ENCODE measurements at regions not wholly inside any gene's neighbourhood (a gene's known extent, or its start where the extent isn't known, plus 50 kb on each side); places are given as distances from the start of the nearest gene placed in this dataset.

- H3K27ac ChIP-seq (ENCODE audit: low read depth in 2 of 2, low read length in 2 of 2) = no peak overlapping the region
- no peaks in the 10 kb centered on the region for H3K36me3 ChIP-seq (ENCODE audit: control insufficient read depth in 2 of 2, insufficient read depth in 2 of 2, low read length in 2 of 2)
- H3K4me1 ChIP-seq (ENCODE audit: control insufficient read depth in 2 of 2, insufficient read depth in 2 of 2, low read length in 2 of 2) = no peaks in the 10 kb centered on the region
- no peak overlapping the region for H3K9ac ChIP-seq (ENCODE audit: low read depth in 1 of 2, low read length in 2 of 2)
- H3K9me3 ChIP-seq (ENCODE audit: control insufficient read depth in 2 of 2, low read length in 2 of 2) = no peaks in the 10 kb centered on the region
- no peak overlapping the region for H3K4me3 ChIP-seq (ENCODE audit: low read length in 2 of 2)
- H3K27me3 ChIP-seq (ENCODE audit: control insufficient read depth in 2 of 2, insufficient read depth in 2 of 2, low read length in 2 of 2) = no peaks in the 10 kb centered on the region
Observed at GRCh38 chr5:164351245-164351834, 845.9 kb downstream of the MAT2B start.

- Histone ChIP-seq H3K36me3 (ENCODE audit: control insufficient read depth in 2 of 2, insufficient read depth in 2 of 2, low read length in 2 of 2) (no peaks in the 10 kb centered on the region), H3K4me3 (ENCODE audit: low read length in 2 of 2) (no peak overlapping the region), H3K9me3 (ENCODE audit: control insufficient read depth in 2 of 2, low read length in 2 of 2) (no peaks in the 10 kb centered on the region), H3K4me1 (ENCODE audit: control insufficient read depth in 2 of 2, insufficient read depth in 2 of 2, low read length in 2 of 2) (no peaks in the 10 kb centered on the region), H3K27ac (ENCODE audit: low read depth in 2 of 2, low read length in 2 of 2) (no peak overlapping the region), H3K9ac (ENCODE audit: low read depth in 1 of 2, low read length in 2 of 2) (no peak overlapping the region), H3K27me3 (ENCODE audit: control insufficient read depth in 2 of 2, insufficient read depth in 2 of 2, low read length in 2 of 2) (no peaks in the 10 kb centered on the region)
Observed at GRCh38 chr5:164352695-164353094, 847.3 kb downstream of the MAT2B start.

- no peak overlapping the region for H3K4me3 ChIP-seq (ENCODE audit: low read length in 2 of 2)
- no peak overlapping the region for H3K9ac ChIP-seq (ENCODE audit: low read depth in 1 of 2, low read length in 2 of 2)
- no peaks in the 10 kb centered on the region for H3K27me3 ChIP-seq (ENCODE audit: control insufficient read depth in 2 of 2, insufficient read depth in 2 of 2, low read length in 2 of 2)
- H3K36me3 ChIP-seq (ENCODE audit: control insufficient read depth in 2 of 2, insufficient read depth in 2 of 2, low read length in 2 of 2) = no peaks in the 10 kb centered on the region
- H3K27ac ChIP-seq (ENCODE audit: low read depth in 2 of 2, low read length in 2 of 2) = no peak overlapping the region
- no peaks in the 10 kb centered on the region for H3K9me3 ChIP-seq (ENCODE audit: control insufficient read depth in 2 of 2, low read length in 2 of 2)
- H3K4me1 ChIP-seq (ENCODE audit: control insufficient read depth in 2 of 2, insufficient read depth in 2 of 2, low read length in 2 of 2) = no peaks in the 10 kb centered on the region
Observed at GRCh38 chr5:164353155-164353554, 847.7 kb downstream of the MAT2B start.

GRCh38 chr5:164354139-164354751, 848.8 kb downstream of the MAT2B start:
- no peak overlapping the region for H3K27ac ChIP-seq (ENCODE audit: low read depth in 2 of 2, low read length in 2 of 2)
- no peak overlapping the region for H3K9ac ChIP-seq (ENCODE audit: low read depth in 1 of 2, low read length in 2 of 2)
- H3K9me3 ChIP-seq (ENCODE audit: control insufficient read depth in 2 of 2, low read length in 2 of 2) = no peaks in the 10 kb centered on the region
- no peaks in the 10 kb centered on the region for H3K36me3 ChIP-seq (ENCODE audit: control insufficient read depth in 2 of 2, insufficient read depth in 2 of 2, low read length in 2 of 2)
- no peaks in the 10 kb centered on the region for H3K4me1 ChIP-seq (ENCODE audit: control insufficient read depth in 2 of 2, insufficient read depth in 2 of 2, low read length in 2 of 2)
- H3K27me3 ChIP-seq (ENCODE audit: control insufficient read depth in 2 of 2, insufficient read depth in 2 of 2, low read length in 2 of 2) = no peaks in the 10 kb centered on the region
- H3K4me3 ChIP-seq (ENCODE audit: low read length in 2 of 2) = no peak overlapping the region

GRCh38 chr5:164355267-164355830, 849.9 kb downstream of the MAT2B start:
- Histone ChIP-seq H3K27me3 (ENCODE audit: control insufficient read depth in 2 of 2, insufficient read depth in 2 of 2, low read length in 2 of 2) (no peaks in the 10 kb centered on the region), H3K27ac (ENCODE audit: low read depth in 2 of 2, low read length in 2 of 2) (no peak overlapping the region), H3K36me3 (ENCODE audit: control insufficient read depth in 2 of 2, insufficient read depth in 2 of 2, low read length in 2 of 2) (no peaks in the 10 kb centered on the region), H3K4me3 (ENCODE audit: low read length in 2 of 2) (no peak overlapping the region), H3K4me1 (ENCODE audit: control insufficient read depth in 2 of 2, insufficient read depth in 2 of 2, low read length in 2 of 2) (no peaks in the 10 kb centered on the region), H3K9me3 (ENCODE audit: control insufficient read depth in 2 of 2, low read length in 2 of 2) (no peaks in the 10 kb centered on the region), H3K9ac (ENCODE audit: low read depth in 1 of 2, low read length in 2 of 2) (no peak overlapping the region)

GRCh38 chr5:164356790-164357189, 851.4 kb downstream of the MAT2B start:
- Histone ChIP-seq H3K4me3 (ENCODE audit: low read length in 2 of 2) (no peak overlapping the region), H3K9ac (ENCODE audit: low read depth in 1 of 2, low read length in 2 of 2) (no peak overlapping the region), H3K27ac (ENCODE audit: low read depth in 2 of 2, low read length in 2 of 2) (no peak overlapping the region)

GRCh38 chr5:164357395-164358033, 852.1 kb downstream of the MAT2B start:
- H3K27ac ChIP-seq (ENCODE audit: low read depth in 2 of 2, low read length in 2 of 2) = no peak overlapping the region
- H3K27me3 ChIP-seq (ENCODE audit: control insufficient read depth in 2 of 2, insufficient read depth in 2 of 2, low read length in 2 of 2) = no peaks in the 10 kb centered on the region
- H3K9me3 ChIP-seq (ENCODE audit: control insufficient read depth in 2 of 2, low read length in 2 of 2) = no peaks in the 10 kb centered on the region
- H3K4me3 ChIP-seq (ENCODE audit: low read length in 2 of 2) = no peak overlapping the region
- H3K4me1 ChIP-seq (ENCODE audit: control insufficient read depth in 2 of 2, insufficient read depth in 2 of 2, low read length in 2 of 2) = no peaks in the 10 kb centered on the region
- H3K9ac ChIP-seq (ENCODE audit: low read depth in 1 of 2, low read length in 2 of 2) = no peak overlapping the region
- no peaks in the 10 kb centered on the region for H3K36me3 ChIP-seq (ENCODE audit: control insufficient read depth in 2 of 2, insufficient read depth in 2 of 2, low read length in 2 of 2)

More at GRCh38 chr5:164356790-164357189, 851.4 kb downstream of the MAT2B start:
- Histone ChIP-seq H3K9me3 (ENCODE audit: control insufficient read depth in 2 of 2, low read length in 2 of 2) (no peaks in the 10 kb centered on the region), H3K36me3 (ENCODE audit: control insufficient read depth in 2 of 2, insufficient read depth in 2 of 2, low read length in 2 of 2) (no peaks in the 10 kb centered on the region), H3K4me1 (ENCODE audit: control insufficient read depth in 2 of 2, insufficient read depth in 2 of 2, low read length in 2 of 2) (no peaks in the 10 kb centered on the region), H3K27me3 (ENCODE audit: control insufficient read depth in 2 of 2, insufficient read depth in 2 of 2, low read length in 2 of 2) (no peaks in the 10 kb centered on the region)

- Histone ChIP-seq H3K27me3 (ENCODE audit: control insufficient read depth in 2 of 2, insufficient read depth in 2 of 2, low read length in 2 of 2) (no peaks in the 10 kb centered on the region), H3K4me1 (ENCODE audit: control insufficient read depth in 2 of 2, insufficient read depth in 2 of 2, low read length in 2 of 2) (no peaks in the 10 kb centered on the region), H3K36me3 (ENCODE audit: control insufficient read depth in 2 of 2, insufficient read depth in 2 of 2, low read length in 2 of 2) (no peaks in the 10 kb centered on the region), H3K27ac (ENCODE audit: low read depth in 2 of 2, low read length in 2 of 2) (no peak overlapping the region), H3K4me3 (ENCODE audit: low read length in 2 of 2) (no peak overlapping the region), H3K9me3 (ENCODE audit: control insufficient read depth in 2 of 2, low read length in 2 of 2) (no peaks in the 10 kb centered on the region), H3K9ac (ENCODE audit: low read depth in 1 of 2, low read length in 2 of 2) (no peak overlapping the region)
Observed at GRCh38 chr5:164358531-164359259, 853.3 kb downstream of the MAT2B start.

- Histone ChIP-seq H3K9me3 (ENCODE audit: control insufficient read depth in 2 of 2, low read length in 2 of 2) (no peaks in the 10 kb centered on the region), H3K4me3 (ENCODE audit: low read length in 2 of 2) (no peak overlapping the region), H3K9ac (ENCODE audit: low read depth in 1 of 2, low read length in 2 of 2) (no peak overlapping the region), H3K27me3 (ENCODE audit: control insufficient read depth in 2 of 2, insufficient read depth in 2 of 2, low read length in 2 of 2) (no peaks in the 10 kb centered on the region), H3K27ac (ENCODE audit: low read depth in 2 of 2, low read length in 2 of 2) (no peak overlapping the region), H3K4me1 (ENCODE audit: control insufficient read depth in 2 of 2, insufficient read depth in 2 of 2, low read length in 2 of 2) (no peaks in the 10 kb centered on the region), H3K36me3 (ENCODE audit: control insufficient read depth in 2 of 2, insufficient read depth in 2 of 2, low read length in 2 of 2) (no peaks in the 10 kb centered on the region)
Observed at GRCh38 chr5:164359260-164360255, 854.1 kb downstream of the MAT2B start.

Measured in mucosa of rectum (tissue), 2 donors.